Endodermal cell (in vitro differentiated cells): ENCODE measurements at regions not wholly inside any gene's neighbourhood (a gene's known extent, or its start where the extent isn't known, plus 50 kb on each side); places are given as distances from the start of the nearest gene placed in this dataset.
A peak's percentile ranks its signal among the peaks of the same experiment; 100 is the strongest.

ENCODE experiments used
- DNase-seq: peaks from one replicate; pipeline ENCODE4 v3.0.0-alpha.2; 2017
- H3K27ac ChIP-seq: 2 replicates; pipeline ENCODE4 v1.5.1; 2013; ENCODE audit warnings: mild to moderate bottlenecking, low read depth, low read length, moderate library complexity
- H3K27me3 ChIP-seq: 2 replicates; pipeline ENCODE4 v1.6.1; 2013; ENCODE audit warnings: mild to moderate bottlenecking, low read length, moderate library complexity; ENCODE audit not compliant: insufficient read depth, control insufficient read depth, poor library complexity, severe bottlenecking
- H3K36me3 ChIP-seq: 2 replicates; pipeline ENCODE4 v1.7.0; 2013; ENCODE audit warnings: mild to moderate bottlenecking, low read length, moderate library complexity; ENCODE audit not compliant: control insufficient read depth, insufficient read depth
- H3K4me1 ChIP-seq: one replicate; pipeline ENCODE4 v1.7.0; 2013; ENCODE audit warnings: low read length; ENCODE audit not compliant: control insufficient read depth, insufficient read depth
- H3K4me3 ChIP-seq: 2 replicates; pipeline ENCODE4 v1.5.1; 2013; ENCODE audit warnings: mild to moderate bottlenecking, low read length, moderate library complexity
- H3K9ac ChIP-seq: 2 replicates; pipeline ENCODE4 v1.6.1; 2013; ENCODE audit warnings: mild to moderate bottlenecking, low read length, moderate library complexity; ENCODE audit not compliant: poor library complexity, severe bottlenecking; ENCODE audit errors: extremely low read depth
- H3K9me3 ChIP-seq: 2 replicates; pipeline ENCODE4 v1.6.1; 2013; ENCODE audit warnings: mild to moderate bottlenecking, low read length, moderate library complexity; ENCODE audit not compliant: control insufficient read depth
- H3K27ac Mint-ChIP-seq: 2 replicates; pipeline ENCODE4 v1.8.0; 2020; ENCODE audit warnings: mixed read lengths
- H3K27me3 Mint-ChIP-seq: 2 replicates; pipeline ENCODE4 v1.8.0; 2021; ENCODE audit warnings: mild to moderate bottlenecking, mixed read lengths; ENCODE audit not compliant: insufficient read depth
- H3K36me3 Mint-ChIP-seq: 2 replicates; pipeline ENCODE4 v1.8.0; 2020; ENCODE audit warnings: low read depth, mixed read lengths
- H3K4me1 Mint-ChIP-seq: 2 replicates; pipeline ENCODE4 v1.8.0; 2020; ENCODE audit warnings: mixed read lengths
- H3K4me3 Mint-ChIP-seq: 2 replicates; pipeline ENCODE4 v1.8.0; 2020; ENCODE audit warnings: mild to moderate bottlenecking, moderate library complexity, mixed read lengths
- H3K9me3 Mint-ChIP-seq: 2 replicates; pipeline ENCODE4 v1.8.0; 2020; ENCODE audit warnings: mild to moderate bottlenecking, mixed read lengths
- CTCF ChIP-seq: fragments of 200-600 bp; sonication (generic); conservative IDR thresholded peaks from 2 replicates; pipeline ENCODE4 v1.5.0; 2021; ENCODE audit warnings: antibody characterized with exemption, mild to moderate bottlenecking
- WGBS, 2 experiments: methylation state at CpG; one replicate each; pipeline versions ENCODE4 v1.1.5 to v1.1.7; 2013; ENCODE audit warnings: missing lambda C conversion rate in 2 of 2, mixed read lengths in 1 of 2; ENCODE audit not compliant: insufficient coverage in 1 of 2, insufficient read length in 1 of 2; 5-methylcytosine and 5-hydroxymethylcytosine counted together

- no peaks in the 10 kb centered on the region for H3K9me3 Mint-ChIP-seq
- H3K4me1 ChIP-seq = no peaks in the 10 kb centered on the region
- H3K27me3 Mint-ChIP-seq = peaks cover 2% of the 10 kb centered on the region
Observed at GRCh38 chr5:93252165-93252564, 328.9 kb downstream of the NR2F1-AS1 start.

GRCh38 chr5:93251347-93251746, 329.7 kb downstream of the NR2F1-AS1 start:
- no peaks in the 10 kb centered on the region for H3K9me3 Mint-ChIP-seq
- H3K4me3 Mint-ChIP-seq = no peak overlapping the region
- Histone ChIP-seq H3K4me3 (no peak overlapping the region), H3K27me3 (no peaks in the 10 kb centered on the region), H3K4me1 (peaks cover 2% of the 10 kb centered on the region), H3K27ac (no peak overlapping the region), H3K9ac (no peak overlapping the region), H3K9me3 (no peaks in the 10 kb centered on the region), H3K36me3 (no peaks in the 10 kb centered on the region)
- no peak overlapping the region for H3K27ac Mint-ChIP-seq
- 93% methylated on average over 1 of the region's 2 CpGs; no CpG with 5 or more reads in 1 of the 2 experiments for WGBS, 2 experiments
- H3K27me3 Mint-ChIP-seq = peaks cover 2% of the 10 kb centered on the region
- no peak for TF ChIP-seq CTCF
- no peak for DNase-seq
- no peaks in the 10 kb centered on the region for H3K36me3 Mint-ChIP-seq
- peaks cover 16% of the 10 kb centered on the region for H3K4me1 Mint-ChIP-seq

More at GRCh38 chr5:93252165-93252564, 328.9 kb downstream of the NR2F1-AS1 start:
- H3K27ac ChIP-seq = no peak overlapping the region
- H3K9ac ChIP-seq = no peak overlapping the region
- H3K27me3 ChIP-seq = no peaks in the 10 kb centered on the region
- Mint-ChIP-seq H3K36me3 (no peaks in the 10 kb centered on the region), H3K27ac (no peak overlapping the region), H3K4me1 (peaks cover 11% of the 10 kb centered on the region), H3K4me3 (no peak overlapping the region)
- H3K9me3 ChIP-seq = no peaks in the 10 kb centered on the region
- no peak overlapping the region for H3K4me3 ChIP-seq
- H3K36me3 ChIP-seq = no peaks in the 10 kb centered on the region
- WGBS, 2 experiments = 67 to 95% methylated on average over 1 to 4 of the region's 4 CpGs
- no peak for DNase-seq
- peak; percentile 32 for TF ChIP-seq CTCF

- H3K4me3 ChIP-seq = no peak overlapping the region
- TF ChIP-seq CTCF = no peak
- Mint-ChIP-seq H3K36me3 (no peaks in the 10 kb centered on the region), H3K27ac (no peak overlapping the region), H3K4me1 (peaks cover 21% of the 10 kb centered on the region), H3K4me3 (no peak overlapping the region), H3K9me3 (no peaks in the 10 kb centered on the region), H3K27me3 (peaks cover 2% of the 10 kb centered on the region)
- no peaks in the 10 kb centered on the region for H3K36me3 ChIP-seq
- 100% methylated on average over 2 of the region's 2 CpGs for WGBS, 2 experiments
- no peaks in the 10 kb centered on the region for H3K9me3 ChIP-seq
- no peaks in the 10 kb centered on the region for H3K27me3 ChIP-seq
- no peak for DNase-seq
- H3K9ac ChIP-seq = no peak overlapping the region
- H3K27ac ChIP-seq = no peak overlapping the region
- H3K4me1 ChIP-seq = peaks cover 5% of the 10 kb centered on the region
Observed at GRCh38 chr5:93250424-93250823, 330.6 kb downstream of the NR2F1-AS1 start.
